Testis (tissue), 2 donors: ENCODE measurements at regions not wholly inside any gene's neighbourhood (a gene's known extent, or its start where the extent isn't known, plus 50 kb on each side); places are given as distances from the start of the nearest gene placed in this dataset.

ENCODE experiments used
- POLR2A ChIP-seq: fragments of 450-650 bp; IDR thresholded peaks from one replicate; pipeline ENCODE4 v1.6.1; 2017; ENCODE audit warnings: antibody characterized with exemption, mild to moderate bottlenecking, moderate library complexity
- TF ChIP-seq, protein P1 (sequence below), 3 experiments: fragments of 450-650 bp in 2 of 3; fragments of 200-600 bp in 1 of 3; sonication (generic) in 1 of 3; IDR thresholded peaks; one replicate each; pipeline ENCODE4 v1.5.1; 2016 to 2019; ENCODE audit warnings: antibody characterized with exemption in 3 of 3, mild to moderate bottlenecking in 2 of 3, moderate library complexity in 1 of 3

DNA sequence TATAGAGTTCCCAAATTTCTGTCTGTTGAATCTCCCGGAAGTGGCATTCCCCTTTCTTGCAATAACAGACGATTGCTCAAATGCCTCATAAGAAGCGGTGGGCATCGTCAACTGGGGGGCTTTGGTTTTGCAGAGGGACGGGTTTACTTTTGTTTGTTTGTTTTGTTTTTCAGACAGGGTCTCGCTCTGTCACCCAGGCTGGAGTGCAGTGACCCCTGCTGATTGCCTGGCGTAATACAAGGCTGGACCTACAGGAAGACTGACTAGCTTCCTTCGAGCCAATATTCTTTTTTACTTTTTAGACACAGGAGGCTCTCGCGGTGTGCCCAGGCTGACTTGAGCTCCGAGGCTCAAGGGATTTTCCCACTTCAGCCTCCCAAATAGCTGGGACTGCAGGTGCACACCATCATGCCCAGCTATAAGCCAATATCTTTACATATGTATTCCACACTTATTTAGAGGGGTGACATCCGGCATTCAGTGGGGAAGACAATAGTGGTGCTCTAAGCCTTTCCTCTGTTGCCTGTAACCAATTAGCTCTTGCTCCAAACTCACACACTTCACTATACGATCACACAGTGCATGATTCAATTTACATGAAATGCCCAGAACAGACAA is 58.1 kb downstream of the FHIP2A start:
- TF ChIP-seq, protein P1, sequence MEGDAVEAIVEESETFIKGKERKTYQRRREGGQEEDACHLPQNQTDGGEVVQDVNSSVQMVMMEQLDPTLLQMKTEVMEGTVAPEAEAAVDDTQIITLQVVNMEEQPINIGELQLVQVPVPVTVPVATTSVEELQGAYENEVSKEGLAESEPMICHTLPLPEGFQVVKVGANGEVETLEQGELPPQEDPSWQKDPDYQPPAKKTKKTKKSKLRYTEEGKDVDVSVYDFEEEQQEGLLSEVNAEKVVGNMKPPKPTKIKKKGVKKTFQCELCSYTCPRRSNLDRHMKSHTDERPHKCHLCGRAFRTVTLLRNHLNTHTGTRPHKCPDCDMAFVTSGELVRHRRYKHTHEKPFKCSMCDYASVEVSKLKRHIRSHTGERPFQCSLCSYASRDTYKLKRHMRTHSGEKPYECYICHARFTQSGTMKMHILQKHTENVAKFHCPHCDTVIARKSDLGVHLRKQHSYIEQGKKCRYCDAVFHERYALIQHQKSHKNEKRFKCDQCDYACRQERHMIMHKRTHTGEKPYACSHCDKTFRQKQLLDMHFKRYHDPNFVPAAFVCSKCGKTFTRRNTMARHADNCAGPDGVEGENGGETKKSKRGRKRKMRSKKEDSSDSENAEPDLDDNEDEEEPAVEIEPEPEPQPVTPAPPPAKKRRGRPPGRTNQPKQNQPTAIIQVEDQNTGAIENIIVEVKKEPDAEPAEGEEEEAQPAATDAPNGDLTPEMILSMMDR (IDR thresholded peaks at IDR 0.05) = peak in 2 of 3 experiments; percentile 20 to 33
- no peak for TF ChIP-seq POLR2A
